ENCODE measurements at regions not wholly inside any gene's neighbourhood (a gene's known extent, or its start where the extent isn't known, plus 50 kb on each side); places are given as distances from the start of the nearest gene placed in this dataset.

- no peak for DNase-seq (ENCODE audit: low read depth)
These were observed 206.9 kb downstream of the RPLP1 start for GRCh38 chr15:69659454-69660050.

DNA sequence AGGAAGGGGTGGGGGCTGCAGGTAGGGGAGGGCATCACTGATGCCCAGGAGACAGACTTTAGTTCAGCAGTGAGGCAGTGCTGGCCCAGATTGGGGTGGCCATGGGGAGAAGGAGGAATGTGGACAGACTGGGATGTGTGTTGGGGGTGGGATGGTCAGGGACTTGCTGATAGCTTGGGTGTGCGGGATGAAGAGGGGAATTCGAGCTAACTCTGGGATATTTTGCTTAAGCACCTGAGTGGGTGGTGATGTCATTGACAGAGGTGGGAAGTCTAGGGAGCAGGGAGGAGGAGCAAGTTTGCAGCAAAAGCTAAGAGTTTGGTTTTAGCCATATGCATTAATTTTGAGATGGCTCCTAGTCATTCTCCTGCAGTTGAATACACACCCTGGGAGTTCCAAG lies 207.5 kb downstream of the RPLP1 start:
- DNase-seq (ENCODE audit: low read depth): no peak

GRCh38 chr15:69660658-69661405 lies 208.2 kb downstream of the RPLP1 start:
- no peak for DNase-seq (ENCODE audit: low read depth)

DNA sequence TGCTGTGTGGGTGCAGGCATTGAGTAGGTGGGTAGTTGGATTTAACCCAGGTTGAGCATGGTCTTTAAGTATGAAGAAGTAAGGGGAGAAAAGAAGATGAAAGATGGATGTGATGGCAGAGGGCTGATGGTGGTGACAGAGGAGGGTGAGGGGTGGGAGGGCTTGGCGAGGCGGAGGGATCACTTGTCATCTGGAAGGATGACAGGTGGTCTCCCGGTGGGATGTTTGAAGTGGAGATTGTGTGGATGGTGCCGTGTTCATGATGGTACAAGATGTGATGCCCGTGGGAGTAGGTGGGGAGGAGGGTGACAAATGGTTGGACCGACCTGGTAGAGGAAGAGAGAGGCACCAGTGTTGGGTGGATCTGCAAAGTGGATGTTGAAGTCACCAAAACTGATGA lies 208.8 kb downstream of the RPLP1 start:
- no peak for DNase-seq (ENCODE audit: low read depth)

GRCh38 chr15:69661871-69662644 lies 209.4 kb downstream of the RPLP1 start:
- DNase-seq (ENCODE audit: low read depth): no peak

GRCh38 chr15:69662645-69663000 lies 210.0 kb downstream of the RPLP1 start:
- DNase-seq (ENCODE audit: low read depth): no peak

GRCh38 chr15:69663441-69663840 lies 210.8 kb downstream of the RPLP1 start:
- DNase-seq (ENCODE audit: low read depth): no peak

DNA sequence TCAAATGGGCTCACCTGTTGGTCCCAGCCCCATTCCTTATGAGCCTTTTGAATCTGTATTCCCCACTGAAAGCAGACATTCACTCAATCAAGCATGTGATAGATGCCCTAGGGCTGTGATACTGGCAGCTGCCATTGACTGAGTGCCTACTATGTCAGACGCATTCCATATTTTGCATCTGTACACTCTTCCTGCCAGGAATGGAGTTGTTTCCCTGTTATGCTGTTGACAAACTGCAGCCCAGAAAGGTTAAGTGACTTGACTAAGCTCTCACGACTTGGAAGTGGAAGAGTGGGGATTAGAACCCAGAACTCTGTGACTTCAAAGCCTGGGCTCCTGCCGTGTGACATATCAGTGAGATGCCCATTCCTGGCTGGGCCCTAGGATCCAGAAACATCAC lies 211.4 kb downstream of the RPLP1 start:
- DNase-seq (ENCODE audit: low read depth): no peak

- DNase-seq (ENCODE audit: low read depth): no peak
These were observed 212.3 kb downstream of the RPLP1 start for GRCh38 chr15:69664572-69665571.

DNA sequence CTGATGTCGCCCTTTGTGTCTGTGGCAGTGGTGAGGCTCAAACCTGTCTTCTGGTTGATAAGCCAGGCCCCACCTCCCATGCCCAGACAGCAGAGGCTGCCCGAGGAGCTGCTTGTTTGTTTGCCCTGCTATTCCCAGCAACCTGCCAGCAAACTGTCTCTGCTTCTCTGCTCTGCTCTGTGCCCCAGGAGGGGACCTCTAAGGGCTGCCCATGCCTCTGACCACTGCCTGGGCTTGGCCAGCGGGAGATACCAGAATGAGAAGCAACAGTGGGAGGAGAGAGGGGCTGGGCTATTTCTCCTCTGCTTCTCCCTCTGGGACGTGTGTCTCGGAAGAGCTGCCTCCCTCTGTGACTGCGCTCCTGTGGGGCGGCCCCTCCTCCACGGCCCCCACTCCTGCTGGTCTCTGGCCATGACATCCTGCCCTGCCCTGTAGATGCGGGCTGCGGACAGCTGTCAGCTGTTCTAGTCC lies 213.1 kb downstream of the RPLP1 start:
- DNase-seq (ENCODE audit: low read depth): no peak

DNA sequence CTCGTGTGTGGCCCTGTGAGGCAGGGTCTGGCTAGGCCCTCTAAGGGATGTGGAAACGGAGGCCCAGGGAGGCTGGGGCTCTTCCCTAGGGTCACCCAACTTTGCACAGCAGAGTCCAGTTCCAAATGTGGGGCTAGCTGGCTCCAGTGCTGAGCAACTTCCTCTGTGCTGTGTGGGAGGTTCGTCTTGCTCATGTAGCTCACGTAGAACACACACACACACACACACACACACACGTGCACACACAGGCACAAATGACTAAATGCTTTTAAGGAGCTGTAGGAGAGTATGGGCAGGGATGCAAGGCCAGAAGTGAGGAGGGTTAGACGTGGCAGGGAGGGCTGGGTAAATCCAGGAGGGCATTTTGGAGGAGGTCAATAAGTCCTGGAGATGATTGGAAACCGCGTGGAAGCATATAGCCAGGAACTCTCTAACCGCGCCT lies 213.8 kb downstream of the RPLP1 start:
- DNase-seq (ENCODE audit: low read depth): no peak

- DNase-seq (ENCODE audit: low read depth): no peak
These were observed 214.5 kb downstream of the RPLP1 start for GRCh38 chr15:69666921-69667811.

GRCh38 chr15:69668039-69668705 lies 215.6 kb downstream of the RPLP1 start:
- no peak for DNase-seq (ENCODE audit: low read depth)

- no peak for DNase-seq (ENCODE audit: low read depth)
These were observed 216.3 kb downstream of the RPLP1 start for GRCh38 chr15:69668963-69669362.

DNA sequence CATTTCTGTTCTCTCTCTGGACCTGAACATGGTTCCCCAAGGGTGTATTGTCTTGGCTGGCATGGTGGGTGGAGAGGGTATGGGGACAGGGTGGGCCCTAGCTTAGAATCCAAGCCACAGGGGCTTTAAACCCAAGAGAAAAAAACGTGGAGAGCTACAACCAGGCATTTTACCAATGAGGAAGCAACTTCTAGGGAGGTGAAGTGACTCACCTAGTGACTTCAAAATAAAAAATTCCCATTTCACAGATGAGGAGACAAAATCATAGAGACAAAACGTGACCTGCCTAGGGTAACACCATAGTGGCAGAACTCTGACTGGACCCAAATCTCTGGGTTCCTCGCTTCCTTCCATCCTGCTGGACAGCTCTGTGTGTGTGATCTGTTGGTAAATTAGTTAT lies 216.8 kb downstream of the RPLP1 start:
- DNase-seq (ENCODE audit: low read depth): no peak

GRCh38 chr15:69673291-69673881 lies 220.8 kb downstream of the RPLP1 start:
- DNase-seq (ENCODE audit: low read depth): no peak

DNA sequence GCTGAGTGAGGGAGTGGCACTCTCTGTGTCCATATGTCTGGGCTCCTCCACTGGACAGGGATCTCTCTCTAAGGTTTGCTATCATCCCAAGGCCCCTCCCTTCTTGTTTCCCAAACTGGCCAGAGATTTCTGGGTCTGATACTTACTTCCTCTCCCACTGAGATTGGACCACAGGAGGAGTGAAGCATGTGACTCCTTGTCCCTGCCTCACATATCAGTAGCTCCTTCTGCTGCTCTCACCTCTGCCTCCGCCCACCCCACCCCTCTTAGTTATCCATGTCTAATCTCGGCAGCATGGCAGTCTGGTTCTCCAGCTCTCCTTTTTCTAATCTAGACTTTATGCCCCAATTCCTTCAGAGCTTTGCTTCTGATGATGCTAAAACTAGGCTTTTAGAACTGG lies 223.1 kb downstream of the RPLP1 start:
- no peak for DNase-seq (ENCODE audit: low read depth)

DNA sequence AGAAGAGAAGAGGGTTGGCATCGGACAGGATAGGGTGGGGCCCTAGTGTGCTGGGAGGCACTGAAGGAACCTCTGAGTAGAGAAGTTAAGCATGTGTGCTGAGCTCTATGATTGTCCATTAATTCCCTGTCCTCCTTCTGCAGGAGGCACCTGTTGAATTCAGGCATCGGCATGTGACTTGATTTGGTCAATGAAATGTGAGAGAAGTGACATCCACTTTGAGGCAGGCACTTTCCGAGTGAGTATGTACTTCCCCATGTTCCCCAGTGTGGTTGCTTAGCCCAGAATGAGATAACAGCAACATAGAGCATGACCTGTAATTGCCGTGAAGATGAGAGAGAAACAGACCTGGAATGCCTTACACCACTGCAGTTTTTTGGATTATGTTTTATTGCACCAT lies 224.8 kb downstream of the RPLP1 start:
- DNase-seq (ENCODE audit: low read depth): no peak

- peak; percentile 23 for DNase-seq (ENCODE audit: low read depth)
These were observed 227.1 kb downstream of the RPLP1 start for GRCh38 chr15:69679623-69680228.
